Keratinocyte (primary cell): ENCODE measurements at regions not wholly inside any gene's neighbourhood (a gene's known extent, or its start where the extent isn't known, plus 50 kb on each side); places are given as distances from the start of the nearest gene placed in this dataset.

ENCODE experiments used
- DNase-seq: peaks from one replicate; pipeline ENCODE4 v3.0.0-alpha.2; 2011; ENCODE audit warnings: low read depth, missing footprints, low spot score
- FAIRE-seq: peaks from 2 replicates; lab custom pipeline; 2011; peaks lifted over from hg19 to GRCh38; lab: Jason Lieb, UNC
- H2AFZ ChIP-seq: 2 replicates; pipeline ENCODE4 v1.6.0; 2012; ENCODE audit warnings: low read length, control low read depth, inconsistent platforms; ENCODE audit not compliant: control insufficient read depth
- H3K27ac ChIP-seq: 2 replicates; pipeline ENCODE4 v1.5.1; 2011; ENCODE audit warnings: low read length; ENCODE audit not compliant: control insufficient read depth, insufficient read depth
- H3K27me3 ChIP-seq: 3 replicates; pipeline ENCODE4 v1.6.0; 2011; ENCODE audit warnings: low read length; ENCODE audit not compliant: control insufficient read depth, insufficient read depth; ENCODE audit errors: extremely low read depth
- H3K36me3 ChIP-seq, 2 experiments: 2 replicates in 1 of 2; 3 replicates in 1 of 2; pipeline ENCODE4 v1.5.1; 2011; ENCODE audit warnings: low read length in 2 of 2, mild to moderate bottlenecking in 1 of 2; ENCODE audit not compliant: control insufficient read depth in 2 of 2, insufficient read depth in 2 of 2; ENCODE audit errors: extremely low read depth in 1 of 2
- H3K4me1 ChIP-seq: 3 replicates; pipeline ENCODE4 v1.5.1; 2011; ENCODE audit warnings: low read length; ENCODE audit not compliant: control insufficient read depth, insufficient read depth; ENCODE audit errors: extremely low read depth
- H3K4me2 ChIP-seq: 3 replicates; pipeline ENCODE4 v1.6.0; 2011; ENCODE audit warnings: low read depth, low read length; ENCODE audit not compliant: control insufficient read depth, insufficient read depth; ENCODE audit errors: extremely low read depth
- H3K4me3 ChIP-seq, 3 experiments: fragments of 200-600 bp in 1 of 3; sonication (generic) in 1 of 3; 2 replicates in 2 of 3; 3 replicates in 1 of 3; pipeline ENCODE4 v1.5.1; 2011 to 2016; ENCODE audit warnings: low read length in 3 of 3, mild to moderate bottlenecking in 3 of 3, control low read depth in 2 of 3, inconsistent platforms in 1 of 3, low read depth in 1 of 3, mixed read lengths in 1 of 3, mixed run types in 1 of 3, moderate library complexity in 1 of 3; ENCODE audit not compliant: control insufficient read depth in 2 of 3, insufficient read depth in 2 of 3; ENCODE audit errors: extremely low read depth in 1 of 3
- H3K79me2 ChIP-seq: 2 replicates; pipeline ENCODE4 v1.6.0; 2012; ENCODE audit warnings: low read length; ENCODE audit not compliant: control insufficient read depth, insufficient read depth
- H3K9ac ChIP-seq: 3 replicates; pipeline ENCODE4 v1.6.0; 2011; ENCODE audit warnings: low read length; ENCODE audit not compliant: control insufficient read depth, insufficient read depth; ENCODE audit errors: extremely low read depth
- H3K9me1 ChIP-seq: 3 replicates; pipeline ENCODE4 v1.6.0; 2011; ENCODE audit warnings: low read length; ENCODE audit not compliant: control insufficient read depth, insufficient read depth; ENCODE audit errors: extremely low read depth
- H3K9me3 ChIP-seq: 2 replicates; pipeline ENCODE4 v1.5.1; 2012; ENCODE audit warnings: low read depth, low read length; ENCODE audit not compliant: control insufficient read depth
- H4K20me1 ChIP-seq: 3 replicates; pipeline ENCODE4 v1.6.0; 2011; ENCODE audit warnings: low read length; ENCODE audit not compliant: control insufficient read depth, insufficient read depth; ENCODE audit errors: extremely low read depth
- EZH2 ChIP-seq: IDR thresholded peaks from one replicate; pipeline ENCODE4 v1.6.1; 2012; ENCODE audit warnings: inconsistent platforms, mild to moderate bottlenecking, low read length, moderate library complexity
- dilution Hi-C: fragments of 300-500 bp; cut with MboI; formaldehyde crosslinking; loops from one replicate; pipeline ENCODE4 v1.7.0; 2020; ENCODE audit warnings: low sequenced_read_pairs; ENCODE audit not compliant: extremely low pct_ligation_motif_present
- TF ChIP-seq, protein P1 (sequence below), 3 experiments: IDR thresholded peaks in 1 of 3; conservative IDR thresholded peaks in 1 of 3; optimal IDR thresholded peaks in 1 of 3; 2 replicates in 2 of 3; 3 replicates in 1 of 3; pipeline versions ENCODE3 to v1.5.1; 2011; ENCODE audit warnings: low read length in 3 of 3, mild to moderate bottlenecking in 3 of 3, moderate library complexity in 2 of 3, control low read depth in 1 of 3, inconsistent platforms in 1 of 3; ENCODE audit not compliant: insufficient read depth in 2 of 3; ENCODE audit errors: extremely low read depth in 1 of 3

DNA sequence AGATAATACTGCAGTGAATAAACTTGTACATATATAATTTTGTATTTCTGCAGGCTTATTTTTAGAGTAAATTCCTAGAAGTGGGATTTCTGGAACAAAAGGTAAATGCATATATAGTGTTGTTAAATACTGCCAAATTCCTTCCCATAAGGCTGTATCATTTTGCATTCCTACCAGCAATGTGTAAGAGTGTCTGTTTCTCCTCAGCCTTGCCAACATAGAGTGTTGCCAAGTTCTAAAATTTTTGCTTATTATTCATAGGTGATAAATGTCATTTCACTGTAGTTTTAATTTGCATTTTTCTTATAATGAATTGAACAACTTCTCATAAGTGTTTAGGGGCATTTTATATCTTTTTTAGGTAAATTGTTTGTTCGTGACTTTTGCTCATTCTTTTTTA is 174.2 kb upstream of the ZBED5 start:
- TF ChIP-seq, protein P1, sequence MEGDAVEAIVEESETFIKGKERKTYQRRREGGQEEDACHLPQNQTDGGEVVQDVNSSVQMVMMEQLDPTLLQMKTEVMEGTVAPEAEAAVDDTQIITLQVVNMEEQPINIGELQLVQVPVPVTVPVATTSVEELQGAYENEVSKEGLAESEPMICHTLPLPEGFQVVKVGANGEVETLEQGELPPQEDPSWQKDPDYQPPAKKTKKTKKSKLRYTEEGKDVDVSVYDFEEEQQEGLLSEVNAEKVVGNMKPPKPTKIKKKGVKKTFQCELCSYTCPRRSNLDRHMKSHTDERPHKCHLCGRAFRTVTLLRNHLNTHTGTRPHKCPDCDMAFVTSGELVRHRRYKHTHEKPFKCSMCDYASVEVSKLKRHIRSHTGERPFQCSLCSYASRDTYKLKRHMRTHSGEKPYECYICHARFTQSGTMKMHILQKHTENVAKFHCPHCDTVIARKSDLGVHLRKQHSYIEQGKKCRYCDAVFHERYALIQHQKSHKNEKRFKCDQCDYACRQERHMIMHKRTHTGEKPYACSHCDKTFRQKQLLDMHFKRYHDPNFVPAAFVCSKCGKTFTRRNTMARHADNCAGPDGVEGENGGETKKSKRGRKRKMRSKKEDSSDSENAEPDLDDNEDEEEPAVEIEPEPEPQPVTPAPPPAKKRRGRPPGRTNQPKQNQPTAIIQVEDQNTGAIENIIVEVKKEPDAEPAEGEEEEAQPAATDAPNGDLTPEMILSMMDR (optimal IDR thresholded peaks at IDR 0.05 in 1 of 3, IDR thresholded peaks at IDR 0.05 in 1 of 3, conservative IDR thresholded peaks at IDR 0.05 in 1 of 3; ENCODE audit: extremely low read depth in 1 of 3, insufficient read depth in 2 of 3, low read length in 3 of 3): no peak
- TF ChIP-seq EZH2: no peak
- Histone ChIP-seq H3K27me3 (no peaks in the 10 kb centered on the region), H2AFZ (no peak overlapping the region)

GRCh38 chr11:11029027-11029426 is 171.2 kb upstream of the ZBED5 start:
- FAIRE-seq: no peak
- H3K4me3 ChIP-seq: no peak overlapping the region

More for the DNA sequence above, 174.2 kb upstream of the ZBED5 start:
- Histone ChIP-seq H3K79me2 (no peaks in the 10 kb centered on the region), H4K20me1 (no peaks in the 10 kb centered on the region), H3K4me3 (no peak overlapping the region), H3K9me3 (no peaks in the 10 kb centered on the region), H3K4me1 (peaks cover 8% of the 10 kb centered on the region), H3K9ac (no peak overlapping the region), H3K36me3 (no peaks in the 10 kb centered on the region), H3K4me2 (no peak overlapping the region), H3K9me1 (no peaks in the 10 kb centered on the region), H3K27ac (no peak overlapping the region)
- DNase-seq: no peak
- FAIRE-seq: no peak
- dilution Hi-C loops: no loop called here

More at GRCh38 chr11:11029027-11029426, 171.2 kb upstream of the ZBED5 start:
- TF ChIP-seq, protein P1 (optimal IDR thresholded peaks at IDR 0.05 in 1 of 3, IDR thresholded peaks at IDR 0.05 in 1 of 3, conservative IDR thresholded peaks at IDR 0.05 in 1 of 3; ENCODE audit: extremely low read depth in 1 of 3, insufficient read depth in 2 of 3, low read length in 3 of 3): no peak
- no peak for TF ChIP-seq EZH2
- Histone ChIP-seq H3K27ac (no peak overlapping the region), H3K4me2 (no peak overlapping the region), H3K9ac (no peak overlapping the region), H3K27me3 (no peaks in the 10 kb centered on the region), H4K20me1 (no peaks in the 10 kb centered on the region), H3K4me1 (peaks cover 11% of the 10 kb centered on the region), H2AFZ (no peak overlapping the region), H3K9me3 (no peaks in the 10 kb centered on the region), H3K79me2 (no peaks in the 10 kb centered on the region), H3K36me3 (no peaks in the 10 kb centered on the region), H3K9me1 (no peaks in the 10 kb centered on the region)
- DNase-seq: no peak
- dilution Hi-C loops: no loop called here
